ENCODE measurements at regions not wholly inside any gene's neighbourhood (a gene's known extent, or its start where the extent isn't known, plus 50 kb on each side); places are given as distances from the start of the nearest gene placed in this dataset.

GRCh38 chr10:37643187-37643586, 214.2 kb downstream of the ZNF248 start:
- TF ChIP-seq, protein P1, sequence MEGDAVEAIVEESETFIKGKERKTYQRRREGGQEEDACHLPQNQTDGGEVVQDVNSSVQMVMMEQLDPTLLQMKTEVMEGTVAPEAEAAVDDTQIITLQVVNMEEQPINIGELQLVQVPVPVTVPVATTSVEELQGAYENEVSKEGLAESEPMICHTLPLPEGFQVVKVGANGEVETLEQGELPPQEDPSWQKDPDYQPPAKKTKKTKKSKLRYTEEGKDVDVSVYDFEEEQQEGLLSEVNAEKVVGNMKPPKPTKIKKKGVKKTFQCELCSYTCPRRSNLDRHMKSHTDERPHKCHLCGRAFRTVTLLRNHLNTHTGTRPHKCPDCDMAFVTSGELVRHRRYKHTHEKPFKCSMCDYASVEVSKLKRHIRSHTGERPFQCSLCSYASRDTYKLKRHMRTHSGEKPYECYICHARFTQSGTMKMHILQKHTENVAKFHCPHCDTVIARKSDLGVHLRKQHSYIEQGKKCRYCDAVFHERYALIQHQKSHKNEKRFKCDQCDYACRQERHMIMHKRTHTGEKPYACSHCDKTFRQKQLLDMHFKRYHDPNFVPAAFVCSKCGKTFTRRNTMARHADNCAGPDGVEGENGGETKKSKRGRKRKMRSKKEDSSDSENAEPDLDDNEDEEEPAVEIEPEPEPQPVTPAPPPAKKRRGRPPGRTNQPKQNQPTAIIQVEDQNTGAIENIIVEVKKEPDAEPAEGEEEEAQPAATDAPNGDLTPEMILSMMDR (IDR thresholded peaks at IDR 0.05) = no peak
- TF ChIP-seq POLR2A (IDR thresholded peaks at IDR 0.05) = no peak
